ENCODE measurements at regions not wholly inside any gene's neighbourhood (a gene's known extent, or its start where the extent isn't known, plus 50 kb on each side); places are given as distances from the start of the nearest gene placed in this dataset.

DNA sequence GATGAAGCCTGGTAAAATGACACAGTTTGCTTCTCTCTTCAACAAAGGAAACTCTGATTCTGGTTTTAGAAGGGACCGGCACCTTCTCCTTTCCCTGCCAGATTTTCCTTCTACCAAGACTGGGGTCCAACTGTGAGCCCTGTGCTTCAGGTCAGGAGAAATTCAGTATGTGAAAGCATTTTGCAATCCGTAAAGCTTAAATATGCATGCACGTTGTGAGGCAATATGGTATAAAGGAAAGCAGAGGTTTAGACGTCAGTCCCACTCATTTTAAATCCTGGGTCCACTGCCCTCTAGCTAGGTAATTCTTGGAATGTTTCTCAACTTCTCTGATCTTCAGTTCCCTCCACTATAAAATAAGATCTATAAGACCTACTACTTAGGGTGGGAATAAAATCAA, 359.0 kb upstream of the NPSR1 start:
- Mint-ChIP-seq H3K36me3 (ENCODE audit: low read depth, unreplicated experiment) (no peaks in the 10 kb centered on the region), H3K27me3 (ENCODE audit: unreplicated experiment) (peaks cover 2% of the 10 kb centered on the region), H3K27ac (ENCODE audit: unreplicated experiment) (no peak overlapping the region), H3K9me3 (ENCODE audit: unreplicated experiment) (no peaks in the 10 kb centered on the region), H3K4me1 (ENCODE audit: unreplicated experiment) (no peaks in the 10 kb centered on the region), H3K4me3 (ENCODE audit: unreplicated experiment) (no peak overlapping the region)
- TF ChIP-seq, protein P1, sequence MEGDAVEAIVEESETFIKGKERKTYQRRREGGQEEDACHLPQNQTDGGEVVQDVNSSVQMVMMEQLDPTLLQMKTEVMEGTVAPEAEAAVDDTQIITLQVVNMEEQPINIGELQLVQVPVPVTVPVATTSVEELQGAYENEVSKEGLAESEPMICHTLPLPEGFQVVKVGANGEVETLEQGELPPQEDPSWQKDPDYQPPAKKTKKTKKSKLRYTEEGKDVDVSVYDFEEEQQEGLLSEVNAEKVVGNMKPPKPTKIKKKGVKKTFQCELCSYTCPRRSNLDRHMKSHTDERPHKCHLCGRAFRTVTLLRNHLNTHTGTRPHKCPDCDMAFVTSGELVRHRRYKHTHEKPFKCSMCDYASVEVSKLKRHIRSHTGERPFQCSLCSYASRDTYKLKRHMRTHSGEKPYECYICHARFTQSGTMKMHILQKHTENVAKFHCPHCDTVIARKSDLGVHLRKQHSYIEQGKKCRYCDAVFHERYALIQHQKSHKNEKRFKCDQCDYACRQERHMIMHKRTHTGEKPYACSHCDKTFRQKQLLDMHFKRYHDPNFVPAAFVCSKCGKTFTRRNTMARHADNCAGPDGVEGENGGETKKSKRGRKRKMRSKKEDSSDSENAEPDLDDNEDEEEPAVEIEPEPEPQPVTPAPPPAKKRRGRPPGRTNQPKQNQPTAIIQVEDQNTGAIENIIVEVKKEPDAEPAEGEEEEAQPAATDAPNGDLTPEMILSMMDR (IDR thresholded peaks at IDR 0.05; ENCODE audit: unreplicated experiment), result no peak
- no peak for DNase-seq (ENCODE audit: low spot score)

- H3K4me3 Mint-ChIP-seq (ENCODE audit: unreplicated experiment), result no peak overlapping the region
- no peaks in the 10 kb centered on the region for H3K4me1 Mint-ChIP-seq (ENCODE audit: unreplicated experiment)
- no peaks in the 10 kb centered on the region for H3K9me3 Mint-ChIP-seq (ENCODE audit: unreplicated experiment)
- DNase-seq (ENCODE audit: low spot score), result no peak
- TF ChIP-seq, protein P1 (IDR thresholded peaks at IDR 0.05; ENCODE audit: unreplicated experiment), result no peak
- H3K36me3 Mint-ChIP-seq (ENCODE audit: low read depth, unreplicated experiment), result no peaks in the 10 kb centered on the region
- no peak overlapping the region for H3K27ac Mint-ChIP-seq (ENCODE audit: unreplicated experiment)
- no peaks in the 10 kb centered on the region for H3K27me3 Mint-ChIP-seq (ENCODE audit: unreplicated experiment)
These were observed 350.5 kb upstream of the NPSR1 start for GRCh38 chr7:34307540-34307939.

- no peaks in the 10 kb centered on the region for H3K36me3 Mint-ChIP-seq (ENCODE audit: low read depth, unreplicated experiment)
- H3K4me3 Mint-ChIP-seq (ENCODE audit: unreplicated experiment), result no peak overlapping the region
- H3K27ac Mint-ChIP-seq (ENCODE audit: unreplicated experiment), result no peak overlapping the region
- H3K9me3 Mint-ChIP-seq (ENCODE audit: unreplicated experiment), result no peaks in the 10 kb centered on the region
- DNase-seq (ENCODE audit: low spot score), result no peak
- TF ChIP-seq, protein P1 (IDR thresholded peaks at IDR 0.05; ENCODE audit: unreplicated experiment), result no peak
- H3K4me1 Mint-ChIP-seq (ENCODE audit: unreplicated experiment), result no peaks in the 10 kb centered on the region
- no peaks in the 10 kb centered on the region for H3K27me3 Mint-ChIP-seq (ENCODE audit: unreplicated experiment)
These were observed 349.4 kb upstream of the NPSR1 start for GRCh38 chr7:34308595-34308994.

DNA sequence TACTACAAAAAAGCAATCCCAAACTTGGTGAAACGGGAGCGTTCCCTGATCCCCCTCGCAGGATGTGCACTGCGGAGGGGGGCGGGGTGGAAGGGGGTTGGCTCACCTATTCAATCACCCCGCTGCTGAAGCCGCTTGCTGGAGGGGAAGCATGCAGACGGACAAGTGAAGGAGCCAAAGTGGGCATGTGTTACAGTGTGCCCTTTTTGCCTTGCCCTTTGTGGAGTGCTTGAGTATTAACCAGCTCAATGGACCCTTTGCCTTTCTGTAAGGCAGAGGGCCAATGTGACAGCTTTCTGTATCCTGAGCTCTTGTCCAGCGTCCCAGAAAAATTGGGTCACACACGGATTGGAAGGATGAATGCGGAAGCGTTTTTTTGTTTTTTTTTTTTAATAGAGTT, 348.9 kb upstream of the NPSR1 start:
- TF ChIP-seq, protein P1 (IDR thresholded peaks at IDR 0.05; ENCODE audit: unreplicated experiment), result no peak
- Mint-ChIP-seq H3K4me3 (ENCODE audit: unreplicated experiment) (no peak overlapping the region), H3K36me3 (ENCODE audit: low read depth, unreplicated experiment) (no peaks in the 10 kb centered on the region), H3K4me1 (ENCODE audit: unreplicated experiment) (no peaks in the 10 kb centered on the region), H3K27me3 (ENCODE audit: unreplicated experiment) (no peaks in the 10 kb centered on the region), H3K9me3 (ENCODE audit: unreplicated experiment) (no peaks in the 10 kb centered on the region), H3K27ac (ENCODE audit: unreplicated experiment) (no peak overlapping the region)
- DNase-seq (ENCODE audit: low spot score), result no peak

DNA sequence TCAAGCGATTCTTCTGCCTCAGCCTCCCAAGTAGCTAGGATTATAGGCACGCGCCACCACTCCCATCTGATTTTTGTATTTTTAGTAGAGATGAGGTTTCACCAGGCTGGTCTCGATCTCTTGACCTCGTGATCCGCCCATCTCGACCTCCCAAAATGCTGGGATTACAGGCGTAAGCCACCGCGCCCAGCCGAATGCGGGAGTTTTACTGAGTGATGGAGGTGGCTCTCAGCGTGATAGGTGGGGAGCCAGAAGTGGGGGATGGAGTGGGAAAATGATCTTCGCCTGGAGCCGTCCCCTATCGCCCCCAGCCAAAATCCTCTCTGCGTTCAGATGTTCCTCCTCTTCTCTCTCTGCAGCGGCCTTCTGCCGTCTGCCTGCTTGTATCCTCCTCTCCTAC, 348.4 kb upstream of the NPSR1 start:
- Mint-ChIP-seq H3K36me3 (ENCODE audit: low read depth, unreplicated experiment) (no peaks in the 10 kb centered on the region), H3K9me3 (ENCODE audit: unreplicated experiment) (no peaks in the 10 kb centered on the region), H3K4me3 (ENCODE audit: unreplicated experiment) (no peak overlapping the region), H3K27me3 (ENCODE audit: unreplicated experiment) (no peaks in the 10 kb centered on the region), H3K27ac (ENCODE audit: unreplicated experiment) (no peak overlapping the region), H3K4me1 (ENCODE audit: unreplicated experiment) (no peaks in the 10 kb centered on the region)
- TF ChIP-seq, protein P1 (IDR thresholded peaks at IDR 0.05; ENCODE audit: unreplicated experiment), result no peak
- no peak for DNase-seq (ENCODE audit: low spot score)

Measured in endothelial cell (in vitro differentiated cells).